HepG2 (cell line): ENCODE measurements at regions not wholly inside any gene's neighbourhood (a gene's known extent, or its start where the extent isn't known, plus 50 kb on each side); places are given as distances from the start of the nearest gene placed in this dataset.

ENCODE experiments used
- ATAC-seq: fragments of 200-7000 bp; cut with Tn5 transposase; 3 replicates; pipeline ENCODE4 v1.9.1; 2020; ENCODE audit warnings: mild to moderate bottlenecking, moderate library complexity
- BruUV-seq: library from RNA; stranded (reverse); fragments of 400-500 nt; replicated peaks from 2 replicates; lab custom pipeline; 2021; lab: Mats Ljungman, UMichigan
- CTCF ChIA-PET: fragments of 300-600 bp; formaldehyde crosslinking; extraction: SDS; loops from one replicate; lab custom pipeline; 2021; ENCODE audit warnings: low total read pairs, inconsistent platforms, low intra/inter-chr PET ratio; lab: Yijun Ruan, JAX
- POLR2A ChIA-PET: fragments of 350-600 bp; sonication (Branson Sonifier 250); formaldehyde crosslinking; loops from one replicate; lab custom pipeline; 2020; ENCODE audit warnings: antibody characterized with exemption, inconsistent platforms; lab: Yijun Ruan, JAX
- DNase-seq: peaks from one replicate; pipeline ENCODE4 v3.0.0-alpha.2; 2015; ENCODE audit warnings: low spot score
- FAIRE-seq: peaks from 3 replicates; lab custom pipeline; 2011; peaks lifted over from hg19 to GRCh38; lab: Jason Lieb, UNC
- H2AFZ ChIP-seq: one replicate; pipeline ENCODE4 v1.6.1; 2011; ENCODE audit warnings: low read length, inconsistent platforms
- H3K27ac ChIP-seq: fragments of 300-600 bp; 3 replicates; pipeline ENCODE4 v1.8.0; 2011; ENCODE audit warnings: mixed run types, mild to moderate bottlenecking, mixed read lengths, low read length, inconsistent platforms; ENCODE audit not compliant: insufficient read depth; ENCODE audit errors: extremely low read length
- H3K27me3 ChIP-seq, 2 experiments: fragments of 200-600 bp in 1 of 2; 2 replicates in 1 of 2; 3 replicates in 1 of 2; pipeline versions ENCODE4 v1.6.0 to v1.8.0; 2011; ENCODE audit warnings: low read length in 2 of 2, mild to moderate bottlenecking in 2 of 2, moderate library complexity in 2 of 2, inconsistent platforms in 1 of 2; ENCODE audit not compliant: insufficient read depth in 2 of 2, control insufficient read depth in 1 of 2
- H3K36me3 ChIP-seq, 2 experiments: fragments of 200-600 bp in 1 of 2; replicated peaks in 1 of 2; 2 replicates in 1 of 2; 3 replicates in 1 of 2; pipeline versions ENCODE4 v1.5.1 to v1.8.0; 2011; ENCODE audit warnings: low read length in 2 of 2, inconsistent platforms in 1 of 2; ENCODE audit not compliant: insufficient read depth in 2 of 2, control insufficient read depth in 1 of 2
- H3K4me1 ChIP-seq: 2 replicates; pipeline ENCODE4 v1.5.1; 2012; ENCODE audit warnings: low read length, inconsistent platforms; ENCODE audit not compliant: insufficient read depth
- H3K4me2 ChIP-seq: 2 replicates; pipeline ENCODE4 v1.6.0; 2011; ENCODE audit warnings: low read depth, low read length, inconsistent platforms
- H3K4me3 ChIP-seq, 3 experiments: fragments of 200-600 bp in 1 of 3; sonication (generic), shearing (Covaris generic) in 1 of 3; replicated peaks in 1 of 3; 2 replicates each; pipeline ENCODE4 v1.5.1; 2011 to 2016; ENCODE audit warnings: low read length in 3 of 3, inconsistent platforms in 2 of 3, low read depth in 2 of 3, mild to moderate bottlenecking in 2 of 3, control low read depth in 1 of 3, mixed read lengths in 1 of 3; ENCODE audit not compliant: insufficient read depth in 1 of 3
- H3K79me2 ChIP-seq: one replicate; pipeline ENCODE4 v1.6.1; 2011; ENCODE audit warnings: low read length, inconsistent platforms; ENCODE audit not compliant: insufficient read depth
- H3K9ac ChIP-seq: 2 replicates; pipeline ENCODE4 v1.6.0; 2011; ENCODE audit warnings: mild to moderate bottlenecking, low read depth, low read length, inconsistent platforms; ENCODE audit not compliant: insufficient read depth
- H3K9me3 ChIP-seq: 2 replicates; pipeline ENCODE4 v1.5.1; 2012; ENCODE audit warnings: mild to moderate bottlenecking, low read length
- H4K20me1 ChIP-seq: 2 replicates; pipeline ENCODE4 v1.6.0; 2011; ENCODE audit warnings: inconsistent platforms, mild to moderate bottlenecking, low read length, moderate library complexity; ENCODE audit not compliant: insufficient read depth
- BORCS8-MEF2B ChIP-seq: sonication (generic); formaldehyde crosslinking; IDR thresholded peaks from 2 replicates; pipeline ENCODE4 v1.8.0; 2022; ENCODE audit warnings: mild to moderate bottlenecking, missing genetic modification reagents
- DMAP1 ChIP-seq: IDR thresholded peaks from 2 replicates; pipeline ENCODE4 v1.6.1; 2016
- HHEX ChIP-seq: IDR thresholded peaks from 2 replicates; pipeline ENCODE4 v1.6.1; 2016; ENCODE audit warnings: control low read depth
- MLLT10 ChIP-seq: sonication (generic); formaldehyde crosslinking; IDR thresholded peaks from 2 replicates; pipeline ENCODE4 v1.4.0; 2020; ENCODE audit warnings: missing genetic modification reagents
- TEAD2 ChIP-seq: sonication (generic); formaldehyde crosslinking; IDR thresholded peaks from 2 replicates; pipeline ENCODE4 v1.9.0; 2021; ENCODE audit warnings: missing genetic modification reagents
- ZNF34 ChIP-seq: sonication (generic); formaldehyde crosslinking; IDR thresholded peaks from 2 replicates; pipeline ENCODE4 v1.4.0; 2020; ENCODE audit warnings: mild to moderate bottlenecking, missing genetic modification reagents, borderline replicate concordance
- in situ Hi-C: cut with HindIII; loops from 2 replicates; pipeline ENCODE4 v1.10.0; 2017; ENCODE audit warnings: low pct_unique_long_range_greater_than_20kb; ENCODE audit not compliant: extremely low pct_ligation_motif_present
- intact Hi-C: fragments of 100-400 bp; cut with micrococcal nuclease; formaldehyde crosslinking; loops from one replicate; pipeline ENCODE4 v1.10.0; 2022; ENCODE audit not compliant: unreplicated experiment
- TF ChIP-seq, protein P1 (sequence below): IDR thresholded peaks from 2 replicates; pipeline ENCODE4 v1.6.1; 2016; ENCODE audit warnings: low read depth, control low read depth
- TF ChIP-seq, protein P2 (sequence below): sonication (generic); formaldehyde crosslinking; IDR thresholded peaks from 2 replicates; pipeline ENCODE4 v1.5.1; 2020; ENCODE audit warnings: missing genetic modification reagents, mild to moderate bottlenecking, borderline replicate concordance

DNA sequence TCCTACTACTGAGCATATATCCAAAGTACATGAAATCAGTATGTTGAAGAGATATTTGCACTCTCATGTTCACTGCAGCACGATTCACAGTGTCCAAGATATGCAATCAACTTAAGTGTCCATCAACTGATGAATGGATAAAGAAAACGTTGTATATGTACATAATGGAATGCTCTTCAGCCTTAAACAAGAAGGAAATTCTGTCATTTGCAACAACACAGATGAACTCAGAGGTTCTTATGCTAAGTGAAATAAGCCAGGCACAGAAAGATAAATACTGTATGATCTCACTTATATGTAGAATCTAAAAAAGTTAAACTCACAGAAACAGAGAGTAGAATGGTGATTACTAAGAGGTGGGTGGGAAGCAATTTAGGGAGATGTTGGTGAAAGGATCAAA lies 149.2 kb downstream of the EVA1A start (continued):
- TF ChIP-seq, protein P1, sequence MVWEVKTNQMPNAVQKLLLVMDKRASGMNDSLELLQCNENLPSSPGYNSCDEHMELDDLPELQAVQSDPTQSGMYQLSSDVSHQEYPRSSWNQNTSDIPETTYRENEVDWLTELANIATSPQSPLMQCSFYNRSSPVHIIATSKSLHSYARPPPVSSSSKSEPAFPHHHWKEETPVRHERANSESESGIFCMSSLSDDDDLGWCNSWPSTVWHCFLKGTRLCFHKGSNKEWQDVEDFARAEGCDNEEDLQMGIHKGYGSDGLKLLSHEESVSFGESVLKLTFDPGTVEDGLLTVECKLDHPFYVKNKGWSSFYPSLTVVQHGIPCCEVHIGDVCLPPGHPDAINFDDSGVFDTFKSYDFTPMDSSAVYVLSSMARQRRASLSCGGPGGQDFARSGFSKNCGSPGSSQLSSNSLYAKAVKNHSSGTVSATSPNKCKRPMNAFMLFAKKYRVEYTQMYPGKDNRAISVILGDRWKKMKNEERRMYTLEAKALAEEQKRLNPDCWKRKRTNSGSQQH, result no peak
- TF ChIP-seq HHEX (CRISPR knock-in tag), result no peak

DNA sequence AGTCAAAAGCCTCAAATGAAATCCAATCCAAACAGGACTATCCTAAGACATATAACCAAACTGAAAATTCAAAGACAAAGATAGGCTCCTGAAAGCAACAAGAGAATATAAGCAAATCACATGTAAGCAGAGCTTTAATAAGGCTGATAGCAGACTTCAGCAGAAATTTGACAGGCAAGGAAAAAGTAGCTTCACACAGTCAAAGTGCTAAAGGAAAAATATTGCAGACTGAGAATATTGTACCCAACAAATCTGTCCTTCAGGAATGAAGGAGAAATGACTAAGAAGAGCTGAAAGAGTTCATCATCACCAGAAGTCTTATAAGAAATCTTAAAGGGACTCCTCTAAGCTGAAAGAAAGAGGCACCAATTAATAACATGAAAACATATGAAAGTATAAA lies 150.0 kb downstream of the EVA1A start:
- Histone ChIP-seq H2AFZ (no peak overlapping the region), H3K4me1 (no peaks in the 10 kb centered on the region), H3K27me3 (peaks cover 0 to 19% of the 10 kb centered on the region in 2 experiments), H3K4me3 (no peak overlapping the region), H4K20me1 (no peaks in the 10 kb centered on the region), H3K4me2 (no peak overlapping the region), H3K27ac (no peak overlapping the region), H3K79me2 (no peaks in the 10 kb centered on the region), H3K9ac (no peak overlapping the region), H3K36me3 (no peaks in the 10 kb centered on the region)
- ChIA-PET POLR2A (no interaction called here), CTCF (no interaction called here)
- in situ Hi-C loops, result no loop called here
- DNase-seq, result no peak
- BruUV-seq, result no TSS peak
- FAIRE-seq, result no peak
- ATAC-seq, result no peak
- no peak for TF ChIP-seq DMAP1 (CRISPR knock-in tag)
- TF ChIP-seq, protein P2, sequence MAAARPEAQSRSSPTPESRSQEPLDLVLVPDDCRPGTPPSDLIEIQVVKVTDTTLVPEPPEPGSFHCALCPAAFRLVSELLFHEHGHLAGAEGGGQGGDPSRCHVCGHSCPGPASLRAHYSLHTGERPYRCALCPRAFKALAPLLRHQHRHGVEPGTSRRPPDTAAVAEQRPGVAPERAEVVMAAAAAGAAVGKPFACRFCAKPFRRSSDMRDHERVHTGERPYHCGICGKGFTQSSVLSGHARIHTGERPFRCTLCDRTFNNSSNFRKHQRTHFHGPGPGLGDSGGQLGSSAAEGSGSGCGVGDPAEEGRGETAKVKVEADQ, result no peak
- TF ChIP-seq MLLT10 (CRISPR knock-in tag), result no peak
- no peak for TF ChIP-seq ZNF34 (CRISPR knock-in tag)
- TF ChIP-seq TEAD2 (CRISPR knock-in tag), result no peak
- TF ChIP-seq BORCS8-MEF2B (CRISPR knock-in tag), result no peak
- TF ChIP-seq, all 625 proteins: peak for 0
- intact Hi-C loops, result no loop called here
- no peaks in the 10 kb centered on the region for H3K9me3 ChIP-seq
